HG02678 (cell line): ENCODE measurements at regions not wholly inside any gene's neighbourhood (a gene's known extent, or its start where the extent isn't known, plus 50 kb on each side); places are given as distances from the start of the nearest gene placed in this dataset.

Source experiments
- ATAC-seq: cut with Tn5 transposase; IDR thresholded peaks from one replicate; pipeline ENCODE4 v1.9.1; 2021; ENCODE audit warnings: mild to moderate bottlenecking, moderate library complexity; ENCODE audit not compliant: unreplicated experiment

GRCh38 chr3:28645149-28645548, 296.5 kb upstream of the AZI2 start:
- ATAC-seq: no peak

- no peak for ATAC-seq
Measured at GRCh38 chr3:28646435-28646834, 297.8 kb upstream of the AZI2 start.

- no peak for ATAC-seq
Measured at GRCh38 chr3:28649266-28649665, 300.6 kb upstream of the AZI2 start.

GRCh38 chr3:28651159-28651558, 302.5 kb upstream of the AZI2 start:
- ATAC-seq: no peak

GRCh38 chr3:28664123-28664522, 315.5 kb upstream of the AZI2 start:
- ATAC-seq: no peak

GRCh38 chr3:28667646-28668621, 319.3 kb upstream of the AZI2 start:
- ATAC-seq: peak; percentile 91

- no peak for ATAC-seq
Measured at GRCh38 chr3:28669870-28670269, 321.2 kb upstream of the AZI2 start.

GRCh38 chr3:28672406-28672805, 323.8 kb upstream of the AZI2 start:
- ATAC-seq: no peak

- no peak for ATAC-seq
Measured at GRCh38 chr3:28673446-28673845, 324.8 kb upstream of the AZI2 start.

- ATAC-seq: no peak
Measured at GRCh38 chr3:28674212-28674611, 325.6 kb upstream of the AZI2 start.

- no peak for ATAC-seq
Measured at GRCh38 chr3:28677581-28677980, 329.0 kb upstream of the AZI2 start.

GRCh38 chr3:28678086-28678485, 329.5 kb upstream of the AZI2 start:
- ATAC-seq: no peak

GRCh38 chr3:28680050-28680449, 331.4 kb upstream of the AZI2 start:
- no peak for ATAC-seq

GRCh38 chr3:28682121-28682520, 333.5 kb upstream of the AZI2 start:
- no peak for ATAC-seq

- no peak for ATAC-seq
Measured at GRCh38 chr3:28690176-28690575, 341.6 kb upstream of the AZI2 start.

- no peak for ATAC-seq
Measured at GRCh38 chr3:28698706-28699105, 350.1 kb upstream of the AZI2 start.

- no peak for ATAC-seq
Measured at GRCh38 chr3:28699283-28699682, 350.7 kb upstream of the AZI2 start.

- ATAC-seq: no peak
Measured at GRCh38 chr3:28700728-28701127, 352.1 kb upstream of the AZI2 start.

- ATAC-seq: no peak
Measured at GRCh38 chr3:28703843-28704242, 355.2 kb upstream of the AZI2 start.

GRCh38 chr3:28711293-28711692, 362.7 kb upstream of the AZI2 start:
- ATAC-seq: no peak

GRCh38 chr3:28716939-28717338, 368.3 kb upstream of the AZI2 start:
- ATAC-seq: no peak

- no peak for ATAC-seq
Measured at GRCh38 chr3:28718074-28718849, 369.6 kb upstream of the AZI2 start.
